ENCODE measurements at regions not wholly inside any gene's neighbourhood (a gene's known extent, or its start where the extent isn't known, plus 50 kb on each side); places are given as distances from the start of the nearest gene placed in this dataset.
"Not testable (repeated sequence)": the region's sequence is repeated elsewhere in the genome, so short reads cannot be mapped to it uniquely, and the experiment has no call there.

DNA sequence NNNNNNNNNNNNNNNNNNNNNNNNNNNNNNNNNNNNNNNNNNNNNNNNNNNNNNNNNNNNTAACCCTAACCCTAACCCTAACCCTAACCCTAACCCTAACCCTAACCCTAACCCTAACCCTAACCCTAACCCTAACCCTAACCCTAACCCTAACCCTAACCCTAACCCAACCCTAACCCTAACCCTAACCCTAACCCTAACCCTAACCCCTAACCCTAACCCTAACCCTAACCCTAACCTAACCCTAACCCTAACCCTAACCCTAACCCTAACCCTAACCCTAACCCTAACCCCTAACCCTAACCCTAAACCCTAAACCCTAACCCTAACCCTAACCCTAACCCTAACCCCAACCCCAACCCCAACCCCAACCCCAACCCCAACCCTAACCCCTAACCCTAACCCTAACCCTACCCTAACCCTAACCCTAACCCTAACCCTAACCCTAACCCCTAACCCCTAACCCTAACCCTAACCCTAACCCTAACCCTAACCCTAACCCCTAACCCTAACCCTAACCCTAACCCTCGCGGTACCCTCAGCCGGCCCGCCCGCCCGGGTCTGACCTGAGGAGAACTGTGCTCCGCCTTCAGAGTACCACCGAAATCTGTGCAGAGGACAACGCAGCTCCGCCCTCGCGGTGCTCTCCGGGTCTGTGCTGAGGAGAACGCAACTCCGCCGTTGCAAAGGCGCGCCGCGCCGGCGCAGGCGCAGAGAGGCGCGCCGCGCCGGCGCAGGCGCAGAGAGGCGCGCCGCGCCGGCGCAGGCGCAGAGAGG is 441.3 kb downstream of the OR4F29 start:
- not testable (repeated sequence) for H3K9me3 ChIP-seq, H3K27me3 ChIP-seq, H3K4me3 ChIP-seq, H3K36me3 ChIP-seq, DNase-seq
